Fibroblast of villous mesenchyme (primary cell): ENCODE measurements at regions not wholly inside any gene's neighbourhood (a gene's known extent, or its start where the extent isn't known, plus 50 kb on each side); places are given as distances from the start of the nearest gene placed in this dataset.
"Not testable (repeated sequence)": the region's sequence is repeated elsewhere in the genome, so short reads cannot be mapped to it uniquely, and the experiment has no call there.

ENCODE experiments used
- DNase-seq: peaks from one replicate; pipeline ENCODE4 v3.0.0-alpha.2; 2010; ENCODE audit warnings: low read depth
- H3K4me3 ChIP-seq: 2 replicates; pipeline ENCODE4 v1.5.1; 2011; ENCODE audit warnings: low read depth, mild to moderate bottlenecking, low read length
- CTCF ChIP-seq: IDR thresholded peaks from 2 replicates; pipeline ENCODE4 v1.5.1; 2012; ENCODE audit warnings: low read depth, mild to moderate bottlenecking, low read length; ENCODE audit not compliant: insufficient read depth

GRCh38 chr15:100772892-100773520 is 106.6 kb upstream of the ALDH1A3 start:
- TF ChIP-seq CTCF, result no peak
- DNase-seq, result peak; percentile 39
- no peak overlapping the region for H3K4me3 ChIP-seq

GRCh38 chr15:100774044-100774443 is 105.6 kb upstream of the ALDH1A3 start:
- not testable (repeated sequence) for DNase-seq, H3K4me3 ChIP-seq

DNA sequence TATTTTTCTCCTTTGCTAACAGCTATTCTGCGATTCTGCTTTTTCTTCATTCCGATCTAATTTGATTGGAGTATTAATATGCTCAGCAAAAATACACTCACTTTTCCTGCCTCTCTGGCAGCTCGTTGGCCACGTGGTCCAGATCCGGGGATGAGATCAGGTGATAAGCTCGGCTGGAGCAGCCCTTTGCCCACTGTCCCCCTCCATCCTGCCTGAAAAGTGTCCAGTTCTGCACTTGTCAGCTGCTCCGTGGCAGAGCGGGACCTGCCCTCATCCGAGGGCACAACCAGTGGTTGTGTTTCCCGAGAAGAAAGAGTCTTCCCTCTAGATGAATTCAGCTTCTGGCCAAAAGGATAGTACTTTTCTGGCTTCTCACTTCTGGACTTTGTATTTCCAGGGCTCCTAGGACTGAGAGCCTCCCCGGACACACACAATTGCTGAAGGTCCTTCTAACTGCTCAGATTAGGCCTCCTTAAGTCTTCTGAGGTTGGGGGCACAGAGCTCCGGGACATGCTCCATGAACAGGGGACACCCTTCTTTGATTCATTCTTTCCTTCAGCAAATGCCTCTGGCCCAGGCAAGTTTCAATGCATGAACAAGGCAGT is 103.9 kb upstream of the ALDH1A3 start:
- no peak overlapping the region for H3K4me3 ChIP-seq
- no peak for DNase-seq
- no peak for TF ChIP-seq CTCF

- no peak for TF ChIP-seq CTCF
- no peak overlapping the region for H3K4me3 ChIP-seq
- no peak for DNase-seq
These were observed 101.8 kb upstream of the ALDH1A3 start for GRCh38 chr15:100777821-100778220.

- TF ChIP-seq CTCF, result no peak
- no peak for DNase-seq
- H3K4me3 ChIP-seq, result no peak overlapping the region
These were observed 100.8 kb upstream of the ALDH1A3 start for GRCh38 chr15:100778831-100779288.

DNA sequence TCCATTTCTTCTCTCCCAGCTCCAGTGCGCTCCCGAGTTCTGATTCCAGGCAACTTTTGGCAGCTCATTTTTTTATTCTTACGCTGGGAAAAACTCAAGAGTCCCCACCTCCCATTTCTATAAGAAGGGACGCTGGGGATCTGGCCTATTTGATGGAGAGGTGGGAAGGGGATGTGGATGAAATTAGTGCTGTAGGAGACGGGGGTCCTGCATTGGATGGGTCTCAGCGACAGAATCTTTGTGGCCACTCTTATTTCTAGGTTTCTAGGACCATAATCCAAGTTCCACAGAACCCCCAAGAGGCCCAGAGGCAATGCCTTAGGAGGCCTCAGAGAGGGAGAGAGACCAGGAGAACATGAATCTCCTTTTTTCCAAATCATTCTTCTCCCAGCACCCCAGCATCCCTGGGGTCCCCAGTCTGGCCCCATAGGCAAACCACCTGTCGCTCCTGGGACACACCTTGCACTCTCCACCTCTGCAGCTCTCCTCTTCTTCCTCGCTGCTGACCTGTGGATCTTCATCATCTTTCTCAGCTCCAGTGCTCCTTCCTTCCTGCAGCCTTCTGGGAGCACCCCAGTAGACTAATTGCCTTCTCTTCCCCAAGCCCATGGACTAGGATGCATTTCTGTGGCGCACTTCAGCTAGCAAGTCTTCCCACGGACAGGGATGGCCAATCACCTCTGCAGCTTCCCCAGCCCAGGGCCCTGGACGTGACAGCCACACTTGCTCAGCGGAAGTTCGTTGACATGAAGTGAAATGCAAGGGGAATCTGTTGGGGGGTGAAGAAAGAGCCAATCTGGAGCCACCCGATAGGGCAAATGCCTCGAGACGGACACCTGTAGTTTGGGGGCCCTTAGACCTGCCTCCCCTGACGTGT is 100.1 kb upstream of the ALDH1A3 start:
- DNase-seq, result no peak
- no peak for TF ChIP-seq CTCF
- no peak overlapping the region for H3K4me3 ChIP-seq

DNA sequence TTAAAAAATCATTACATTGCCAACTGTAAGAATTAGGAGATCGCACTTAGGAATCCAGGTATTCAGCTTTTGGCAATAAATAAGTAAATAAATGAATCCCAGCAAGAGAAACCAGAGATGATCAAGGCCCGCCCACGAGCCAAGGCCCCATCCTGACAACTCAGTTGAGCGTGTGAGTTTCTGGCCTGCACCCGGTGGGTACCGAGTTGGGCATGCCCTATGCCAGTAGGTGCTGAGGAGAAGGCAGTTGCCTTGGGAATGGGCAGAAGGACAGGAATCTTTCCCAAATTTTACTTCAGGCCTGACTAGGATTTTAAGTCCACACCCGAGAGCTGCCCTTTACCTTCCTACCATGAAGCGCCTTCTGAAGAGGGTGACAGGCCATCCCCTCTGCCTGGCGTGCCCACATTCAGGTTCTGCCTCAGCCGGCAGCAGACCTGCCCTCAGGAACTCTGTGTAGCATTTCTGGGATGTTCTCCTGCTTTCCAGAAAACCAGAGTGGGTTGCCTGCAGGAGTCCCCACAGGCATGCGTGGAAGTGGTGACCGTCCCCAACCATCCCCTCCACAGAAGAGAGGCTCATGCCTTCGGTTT is 99.3 kb upstream of the ALDH1A3 start:
- TF ChIP-seq CTCF, result no peak
- no peak overlapping the region for H3K4me3 ChIP-seq
- DNase-seq, result no peak
